HAP-1 (cell line): ENCODE measurements at regions not wholly inside any gene's neighbourhood (a gene's known extent, or its start where the extent isn't known, plus 50 kb on each side); places are given as distances from the start of the nearest gene placed in this dataset.

ENCODE experiments used
- DNase-seq, 2 experiments: peaks; one replicate each; pipeline ENCODE4 v3.0.0-alpha.2; 2016 to 2020; ENCODE audit warnings: low spot score in 2 of 2
- H3K27me3 ChIP-seq: fragments of 250-450 bp; sonication (Bioruptor Pico); 2 replicates; pipeline ENCODE4 v1.5.1; 2020; ENCODE audit warnings: low read depth, mild to moderate bottlenecking, moderate library complexity
- H3K36me3 ChIP-seq: fragments of 250-450 bp; sonication (Bioruptor Pico); replicated peaks from 2 replicates; pipeline ENCODE4 v1.5.1; 2020; ENCODE audit warnings: mild to moderate bottlenecking
- H3K4me1 ChIP-seq: fragments of 250-450 bp; sonication (Bioruptor Pico); 2 replicates; pipeline ENCODE4 v1.5.1; 2020; ENCODE audit warnings: mild to moderate bottlenecking
- H3K4me3 ChIP-seq: fragments of 250-450 bp; sonication (Bioruptor Pico); 2 replicates; pipeline ENCODE4 v1.5.1; 2020; ENCODE audit warnings: mild to moderate bottlenecking, moderate library complexity
- H3K9me3 ChIP-seq: fragments of 250-450 bp; sonication (Bioruptor Pico); 2 replicates; pipeline ENCODE4 v1.5.1; 2020; ENCODE audit warnings: mild to moderate bottlenecking, moderate library complexity
- in situ Hi-C: fragments of 300-500 bp; cut with MboI; formaldehyde crosslinking; loops from 3 replicates; pipeline ENCODE4 v1.14.3; 2020; ENCODE audit warnings: low sequenced_read_pairs, inconsistent platforms, mixed read lengths

GRCh38 chr10:128364631-128365030 is 238.4 kb upstream of the MKI67 start:
- no peaks in the 10 kb centered on the region for H3K9me3 ChIP-seq
- H3K4me1 ChIP-seq, result no peaks in the 10 kb centered on the region
- no peaks in the 10 kb centered on the region for H3K27me3 ChIP-seq
- DNase-seq, result no peak
- no peak overlapping the region for H3K4me3 ChIP-seq
- no peaks in the 10 kb centered on the region for H3K36me3 ChIP-seq
- in situ Hi-C loops, result no loop called here

- no peak for DNase-seq
- Histone ChIP-seq H3K4me3 (no peak overlapping the region), H3K9me3 (no peaks in the 10 kb centered on the region), H3K4me1 (no peaks in the 10 kb centered on the region), H3K27me3 (no peaks in the 10 kb centered on the region), H3K36me3 (no peaks in the 10 kb centered on the region)
- in situ Hi-C loops, result no loop called here
Measured at GRCh38 chr10:128365156-128365725, 239.0 kb upstream of the MKI67 start.

- H3K4me1 ChIP-seq, result no peaks in the 10 kb centered on the region
- no peak for DNase-seq
- no peak overlapping the region for H3K4me3 ChIP-seq
- H3K27me3 ChIP-seq, result no peaks in the 10 kb centered on the region
- no peaks in the 10 kb centered on the region for H3K9me3 ChIP-seq
- no peaks in the 10 kb centered on the region for H3K36me3 ChIP-seq
- in situ Hi-C loops, result no loop called here
Measured at GRCh38 chr10:128367807-128368206, 241.6 kb upstream of the MKI67 start.

GRCh38 chr10:128369101-128369650 is 243.0 kb upstream of the MKI67 start:
- H3K36me3 ChIP-seq, result no peaks in the 10 kb centered on the region
- H3K4me3 ChIP-seq, result no peak overlapping the region
- H3K4me1 ChIP-seq, result no peaks in the 10 kb centered on the region
- no peaks in the 10 kb centered on the region for H3K9me3 ChIP-seq
- in situ Hi-C loops, result no loop called here
- no peak for DNase-seq
- H3K27me3 ChIP-seq, result no peaks in the 10 kb centered on the region

- DNase-seq, result no peak
- in situ Hi-C loops, result no loop called here
Measured at GRCh38 chr10:128373071-128373749, 247.0 kb upstream of the MKI67 start.

GRCh38 chr10:128373831-128374230 is 247.6 kb upstream of the MKI67 start:
- no peak for DNase-seq

More at GRCh38 chr10:128373071-128373749, 247.0 kb upstream of the MKI67 start:
- Histone ChIP-seq H3K36me3 (no peaks in the 10 kb centered on the region), H3K9me3 (no peaks in the 10 kb centered on the region), H3K4me3 (no peak overlapping the region), H3K4me1 (no peaks in the 10 kb centered on the region), H3K27me3 (no peaks in the 10 kb centered on the region)

GRCh38 chr10:128375171-128375570 is 248.9 kb upstream of the MKI67 start:
- Histone ChIP-seq H3K27me3 (no peaks in the 10 kb centered on the region), H3K36me3 (no peaks in the 10 kb centered on the region), H3K9me3 (no peaks in the 10 kb centered on the region), H3K4me3 (no peak overlapping the region), H3K4me1 (no peaks in the 10 kb centered on the region)
- in situ Hi-C loops, result no loop called here
- no peak for DNase-seq

More at GRCh38 chr10:128373831-128374230, 247.6 kb upstream of the MKI67 start:
- H3K4me1 ChIP-seq, result no peaks in the 10 kb centered on the region
- no peak overlapping the region for H3K4me3 ChIP-seq
- no peaks in the 10 kb centered on the region for H3K27me3 ChIP-seq
- in situ Hi-C loops, result no loop called here
- no peaks in the 10 kb centered on the region for H3K36me3 ChIP-seq
- H3K9me3 ChIP-seq, result no peaks in the 10 kb centered on the region

- no peaks in the 10 kb centered on the region for H3K36me3 ChIP-seq
- H3K4me1 ChIP-seq, result no peaks in the 10 kb centered on the region
- no peak for DNase-seq
- H3K4me3 ChIP-seq, result no peak overlapping the region
- no peaks in the 10 kb centered on the region for H3K9me3 ChIP-seq
- in situ Hi-C loops, result no loop called here
- H3K27me3 ChIP-seq, result no peaks in the 10 kb centered on the region
Measured at GRCh38 chr10:128377364-128377987, 251.3 kb upstream of the MKI67 start.

- Histone ChIP-seq H3K9me3 (no peaks in the 10 kb centered on the region), H3K4me1 (no peaks in the 10 kb centered on the region), H3K36me3 (no peaks in the 10 kb centered on the region), H3K4me3 (no peak overlapping the region), H3K27me3 (no peaks in the 10 kb centered on the region)
- in situ Hi-C loops, result no loop called here
- DNase-seq, result no peak
Measured at GRCh38 chr10:128377988-128378387, 251.8 kb upstream of the MKI67 start.

GRCh38 chr10:128380946-128381345 is 254.7 kb upstream of the MKI67 start:
- DNase-seq, result no peak
- no peak overlapping the region for H3K4me3 ChIP-seq
- H3K27me3 ChIP-seq, result no peaks in the 10 kb centered on the region
- H3K36me3 ChIP-seq, result no peaks in the 10 kb centered on the region
- no peaks in the 10 kb centered on the region for H3K9me3 ChIP-seq
- in situ Hi-C loops, result no loop called here
- no peaks in the 10 kb centered on the region for H3K4me1 ChIP-seq

- H3K9me3 ChIP-seq, result no peaks in the 10 kb centered on the region
- H3K27me3 ChIP-seq, result no peaks in the 10 kb centered on the region
- H3K4me3 ChIP-seq, result no peak overlapping the region
- H3K4me1 ChIP-seq, result no peaks in the 10 kb centered on the region
- H3K36me3 ChIP-seq, result no peaks in the 10 kb centered on the region
- in situ Hi-C loops, result no loop called here
- no peak for DNase-seq
Measured at GRCh38 chr10:128382225-128382624, 256.0 kb upstream of the MKI67 start.

GRCh38 chr10:128384831-128385230 is 258.6 kb upstream of the MKI67 start:
- no peak for DNase-seq
- no peaks in the 10 kb centered on the region for H3K27me3 ChIP-seq
- no peak overlapping the region for H3K4me3 ChIP-seq
- in situ Hi-C loops, result no loop called here
- no peaks in the 10 kb centered on the region for H3K36me3 ChIP-seq
- no peaks in the 10 kb centered on the region for H3K9me3 ChIP-seq
- H3K4me1 ChIP-seq, result no peaks in the 10 kb centered on the region

- Histone ChIP-seq H3K4me3 (no peak overlapping the region), H3K9me3 (no peaks in the 10 kb centered on the region), H3K36me3 (no peaks in the 10 kb centered on the region), H3K4me1 (no peaks in the 10 kb centered on the region), H3K27me3 (no peaks in the 10 kb centered on the region)
- no peak for DNase-seq
- in situ Hi-C loops, result no loop called here
Measured at GRCh38 chr10:128386231-128386630, 260.0 kb upstream of the MKI67 start.
